LNCaP clone FGC (cell line): ENCODE measurements at regions not wholly inside any gene's neighbourhood (a gene's known extent, or its start where the extent isn't known, plus 50 kb on each side); places are given as distances from the start of the nearest gene placed in this dataset.
"Not testable (repeated sequence)": the region's sequence is repeated elsewhere in the genome, so short reads cannot be mapped to it uniquely, and the experiment has no call there.

Experiments used
- DNase-seq: peaks from one replicate; pipeline ENCODE4 v3.0.0-alpha.2; 2011; ENCODE audit warnings: low read depth
- H3K4me3 ChIP-seq: 2 replicates; pipeline ENCODE4 v1.5.1; 2011; ENCODE audit warnings: mild to moderate bottlenecking, low read depth, low read length, control low read depth
- TF ChIP-seq, protein P1 (sequence below): IDR thresholded peaks from 2 replicates; pipeline ENCODE4 v1.5.1; 2012; ENCODE audit warnings: mild to moderate bottlenecking; ENCODE audit not compliant: control insufficient read depth, insufficient read depth; ENCODE audit errors: extremely low read depth

DNA sequence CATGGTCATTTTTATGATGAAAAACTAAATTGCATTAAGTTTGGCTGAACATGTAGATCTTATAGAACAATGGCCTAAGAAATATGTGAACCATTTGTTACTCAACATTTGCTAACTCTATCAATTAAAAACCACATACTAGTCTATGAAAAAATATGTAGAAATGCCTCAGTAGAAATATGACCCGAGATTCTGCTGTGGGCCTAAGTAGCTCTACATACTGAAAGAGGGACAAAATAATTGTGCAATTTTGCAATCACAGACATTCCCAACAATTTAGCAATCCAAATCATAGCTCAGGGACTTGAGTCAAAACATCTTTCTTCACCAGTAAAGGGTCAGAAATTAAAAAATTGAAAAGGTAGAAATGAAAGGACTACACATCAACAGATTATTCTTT lies 619.0 kb downstream of the FRK start:
- no peak overlapping the region for H3K4me3 ChIP-seq
- TF ChIP-seq, protein P1, sequence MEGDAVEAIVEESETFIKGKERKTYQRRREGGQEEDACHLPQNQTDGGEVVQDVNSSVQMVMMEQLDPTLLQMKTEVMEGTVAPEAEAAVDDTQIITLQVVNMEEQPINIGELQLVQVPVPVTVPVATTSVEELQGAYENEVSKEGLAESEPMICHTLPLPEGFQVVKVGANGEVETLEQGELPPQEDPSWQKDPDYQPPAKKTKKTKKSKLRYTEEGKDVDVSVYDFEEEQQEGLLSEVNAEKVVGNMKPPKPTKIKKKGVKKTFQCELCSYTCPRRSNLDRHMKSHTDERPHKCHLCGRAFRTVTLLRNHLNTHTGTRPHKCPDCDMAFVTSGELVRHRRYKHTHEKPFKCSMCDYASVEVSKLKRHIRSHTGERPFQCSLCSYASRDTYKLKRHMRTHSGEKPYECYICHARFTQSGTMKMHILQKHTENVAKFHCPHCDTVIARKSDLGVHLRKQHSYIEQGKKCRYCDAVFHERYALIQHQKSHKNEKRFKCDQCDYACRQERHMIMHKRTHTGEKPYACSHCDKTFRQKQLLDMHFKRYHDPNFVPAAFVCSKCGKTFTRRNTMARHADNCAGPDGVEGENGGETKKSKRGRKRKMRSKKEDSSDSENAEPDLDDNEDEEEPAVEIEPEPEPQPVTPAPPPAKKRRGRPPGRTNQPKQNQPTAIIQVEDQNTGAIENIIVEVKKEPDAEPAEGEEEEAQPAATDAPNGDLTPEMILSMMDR: no peak
- no peak for DNase-seq

DNA sequence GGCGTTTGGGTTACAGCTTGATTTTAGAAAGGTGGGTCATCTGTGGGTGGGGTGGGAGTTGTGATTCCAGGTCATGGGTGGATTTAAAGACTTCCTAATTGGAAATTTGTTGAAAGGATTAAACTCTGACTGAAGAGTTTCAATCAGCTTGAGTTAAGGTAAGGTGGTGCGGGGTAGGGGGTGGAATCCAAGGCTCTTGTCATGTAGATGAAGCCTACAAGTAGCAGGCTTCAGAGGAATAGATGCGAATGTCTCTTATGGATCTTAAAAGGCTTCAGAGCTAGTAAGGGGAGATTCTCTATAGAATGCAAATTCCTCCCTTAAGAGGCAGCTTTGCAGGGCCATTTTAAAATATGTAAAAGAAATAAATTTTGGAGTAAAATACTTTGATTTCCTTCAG lies 645.3 kb downstream of the FRK start:
- DNase-seq: no peak
- no peak overlapping the region for H3K4me3 ChIP-seq
- TF ChIP-seq, protein P1: no peak

DNA sequence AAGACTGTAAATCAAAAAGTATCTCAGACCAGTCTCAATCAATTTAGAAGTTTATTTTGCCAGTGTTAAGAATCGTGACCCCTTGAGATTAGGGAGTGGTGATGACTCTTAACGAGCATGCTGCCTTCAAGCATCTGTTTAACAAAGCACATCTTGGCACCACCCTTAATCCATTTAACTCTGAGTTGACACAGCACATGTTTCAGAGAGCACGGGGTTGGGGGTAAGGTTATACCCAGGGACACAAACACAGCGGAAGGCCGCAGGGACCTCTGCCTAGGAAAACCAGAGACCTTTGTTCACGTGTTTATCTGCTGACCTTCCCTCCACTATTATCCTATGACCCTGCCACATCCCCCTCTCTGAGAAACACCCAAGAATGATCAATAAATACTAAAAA lies 645.8 kb downstream of the FRK start:
- H3K4me3 ChIP-seq, DNase-seq: not testable (repeated sequence)

DNA sequence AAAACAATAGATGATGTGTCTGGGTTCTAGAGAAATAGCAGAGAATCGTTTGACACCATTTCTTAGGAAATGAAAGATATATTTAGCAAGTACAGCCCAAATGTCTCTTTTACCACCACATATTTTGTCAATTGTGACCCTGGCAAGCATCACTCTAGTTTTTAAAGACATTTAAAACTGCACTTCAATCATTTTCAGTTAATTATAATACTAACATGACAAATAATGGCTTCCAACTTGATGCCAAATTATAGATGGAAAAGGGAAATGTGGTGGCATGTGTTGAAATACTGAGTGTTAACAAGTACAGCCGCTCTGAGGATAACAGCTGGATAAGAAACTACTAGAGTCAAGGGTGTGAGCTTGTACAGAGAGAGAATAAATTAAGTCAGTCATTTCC lies 648.9 kb downstream of the FRK start:
- TF ChIP-seq, protein P1: no peak
- no peak overlapping the region for H3K4me3 ChIP-seq
- DNase-seq: no peak

DNA sequence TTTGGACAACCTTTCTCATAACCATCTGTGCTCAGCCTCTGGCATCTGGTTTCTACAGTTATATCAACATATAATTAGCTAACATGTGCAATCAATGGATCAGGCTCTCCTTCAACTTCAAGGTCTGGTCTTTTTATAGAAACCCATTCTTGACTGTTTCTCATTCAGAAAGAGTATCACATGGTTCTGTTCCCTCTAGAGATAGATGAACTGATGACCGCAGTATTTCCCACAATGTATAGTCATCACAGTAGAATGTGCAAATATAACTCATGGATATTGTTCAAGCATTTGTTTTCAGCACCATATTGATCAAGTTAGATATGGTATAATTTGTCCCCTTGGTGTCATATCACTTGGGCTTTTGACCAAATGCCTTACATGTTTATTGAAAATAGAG lies 656.2 kb downstream of the FRK start:
- no peak for DNase-seq
- TF ChIP-seq, protein P1: no peak
- H3K4me3 ChIP-seq: no peak overlapping the region

DNA sequence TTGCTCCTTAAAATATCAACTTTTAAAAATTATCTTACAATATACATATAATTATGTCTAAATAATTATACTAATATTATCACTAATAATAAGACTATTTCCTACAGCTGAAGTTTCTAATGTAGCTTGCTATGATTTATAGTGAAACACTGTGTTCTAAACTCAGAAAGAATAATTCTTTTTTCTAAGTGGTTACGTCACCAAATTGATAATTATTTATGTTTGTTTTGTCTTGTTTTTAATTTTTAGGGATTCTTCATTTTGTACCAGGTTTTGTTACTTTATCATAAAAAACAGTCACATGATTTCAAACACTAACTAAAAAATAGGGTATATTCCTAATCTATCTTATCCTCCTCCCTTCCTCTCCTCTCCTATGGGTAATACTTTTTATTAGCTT lies 662.1 kb downstream of the FRK start:
- TF ChIP-seq, protein P1: no peak
- H3K4me3 ChIP-seq: no peak overlapping the region
- no peak for DNase-seq

DNA sequence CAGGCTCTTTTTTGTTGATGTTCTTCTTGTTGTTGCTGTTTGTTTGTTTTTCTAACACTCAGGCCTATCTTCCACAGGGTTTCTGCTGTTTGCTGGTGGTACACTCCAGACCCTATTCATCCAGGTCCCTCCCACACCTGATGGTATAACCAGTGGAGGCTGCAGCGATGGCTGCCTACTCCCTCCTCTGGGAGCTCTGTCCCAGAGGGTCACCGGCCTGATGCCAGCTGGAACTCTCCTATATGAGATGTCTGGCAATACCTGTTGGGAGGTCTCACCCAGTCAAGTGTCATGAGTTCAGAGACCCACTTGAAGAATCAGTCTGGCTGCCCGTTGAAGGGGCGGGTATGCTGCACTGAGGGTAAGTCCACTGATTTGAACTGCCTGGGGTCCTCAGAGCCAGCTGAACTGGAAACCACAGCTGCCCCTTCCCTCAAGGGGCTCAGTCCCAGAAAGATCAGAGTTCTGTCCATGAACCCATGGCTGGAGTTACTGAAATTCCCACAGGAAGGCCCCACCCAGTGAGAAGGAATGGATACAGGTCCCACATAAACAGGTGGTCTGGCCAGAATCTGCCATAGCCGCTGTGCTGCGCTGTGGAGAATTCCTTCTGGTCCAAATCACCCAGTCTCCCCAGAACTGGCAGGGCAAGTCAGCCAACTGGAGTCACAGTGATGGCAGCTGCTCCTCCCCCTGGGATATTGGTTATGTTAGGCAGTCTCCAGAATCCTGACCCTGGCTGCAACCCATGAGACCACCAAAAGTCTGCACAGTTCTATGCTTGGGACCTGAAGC lies 664.4 kb downstream of the FRK start:
- H3K4me3 ChIP-seq: no peak overlapping the region
- DNase-seq: no peak
- TF ChIP-seq, protein P1: no peak
